SU-DHL-6 (cell line): ENCODE measurements at regions not wholly inside any gene's neighbourhood (a gene's known extent, or its start where the extent isn't known, plus 50 kb on each side); places are given as distances from the start of the nearest gene placed in this dataset.
"Not testable (repeated sequence)": the region's sequence is repeated elsewhere in the genome, so short reads cannot be mapped to it uniquely, and the experiment has no call there.

ENCODE experiments used
- CTCF ChIP-seq: fragments of 200-600 bp; sonication (generic); IDR thresholded peaks from one replicate; pipeline ENCODE4 v1.5.1; 2017; ENCODE audit warnings: antibody characterized with exemption, mild to moderate bottlenecking, low read length, moderate library complexity; ENCODE audit not compliant: insufficient read depth, poor library complexity, severe bottlenecking
- EZH2phosphoT487 ChIP-seq: fragments of 200-600 bp; sonication (generic), shearing (Covaris generic); conservative IDR thresholded peaks from 2 replicates; pipeline ENCODE4 v1.6.1; 2018; ENCODE audit warnings: mild to moderate bottlenecking, antibody characterized with exemption, low read length, moderate library complexity, mixed read lengths

- not testable (repeated sequence) for TF ChIP-seq CTCF, EZH2phosphoT487
Observed at GRCh38 chr16:73099601-73100000, 51.7 kb upstream of the ZFHX3 start.
